HepG2 (cell line): ENCODE measurements at regions not wholly inside any gene's neighbourhood (a gene's known extent, or its start where the extent isn't known, plus 50 kb on each side); places are given as distances from the start of the nearest gene placed in this dataset.

Experiments used
- CTCF ChIP-seq: sonication (generic); formaldehyde crosslinking; IDR thresholded peaks from 2 replicates; pipeline ENCODE4 v1.5.0; 2020; ENCODE audit warnings: mild to moderate bottlenecking, missing genetic modification reagents, moderate library complexity
- E2F5 ChIP-seq: sonication (generic); formaldehyde crosslinking; conservative IDR thresholded peaks from 2 replicates; pipeline ENCODE4 v1.4.0; 2020; ENCODE audit warnings: missing genetic modification reagents
- FOSL1 ChIP-seq: sonication (generic); formaldehyde crosslinking; IDR thresholded peaks from 2 replicates; pipeline ENCODE4 v1.9.0; 2021; ENCODE audit warnings: missing genetic modification reagents, borderline replicate concordance
- PHF21A ChIP-seq: sonication (generic); formaldehyde crosslinking; IDR thresholded peaks from 2 replicates; pipeline ENCODE4 v1.5.0; 2020; ENCODE audit warnings: mild to moderate bottlenecking, missing genetic modification reagents
- SMC3 ChIP-seq: IDR thresholded peaks from 2 replicates; pipeline ENCODE4 v1.6.1; 2011; ENCODE audit warnings: low read length, improper control_type of control experiment
- ZNF263 ChIP-seq: sonication (generic); formaldehyde crosslinking; IDR thresholded peaks from 2 replicates; pipeline ENCODE4 v1.4.0; 2020; ENCODE audit warnings: missing genetic modification reagents

- TF ChIP-seq FOSL1 (no peak), PHF21A (CRISPR knock-in tag) (no peak), E2F5 (no peak), CTCF (CRISPR knock-in tag) (no peak), SMC3 (no peak), ZNF263 (CRISPR knock-in tag) (no peak)
Measured at GRCh38 chr19:28537079-28537478, 675.9 kb downstream of the UQCRFS1 start.
